ENCODE measurements at regions not wholly inside any gene's neighbourhood (a gene's known extent, or its start where the extent isn't known, plus 50 kb on each side); places are given as distances from the start of the nearest gene placed in this dataset.

DNA sequence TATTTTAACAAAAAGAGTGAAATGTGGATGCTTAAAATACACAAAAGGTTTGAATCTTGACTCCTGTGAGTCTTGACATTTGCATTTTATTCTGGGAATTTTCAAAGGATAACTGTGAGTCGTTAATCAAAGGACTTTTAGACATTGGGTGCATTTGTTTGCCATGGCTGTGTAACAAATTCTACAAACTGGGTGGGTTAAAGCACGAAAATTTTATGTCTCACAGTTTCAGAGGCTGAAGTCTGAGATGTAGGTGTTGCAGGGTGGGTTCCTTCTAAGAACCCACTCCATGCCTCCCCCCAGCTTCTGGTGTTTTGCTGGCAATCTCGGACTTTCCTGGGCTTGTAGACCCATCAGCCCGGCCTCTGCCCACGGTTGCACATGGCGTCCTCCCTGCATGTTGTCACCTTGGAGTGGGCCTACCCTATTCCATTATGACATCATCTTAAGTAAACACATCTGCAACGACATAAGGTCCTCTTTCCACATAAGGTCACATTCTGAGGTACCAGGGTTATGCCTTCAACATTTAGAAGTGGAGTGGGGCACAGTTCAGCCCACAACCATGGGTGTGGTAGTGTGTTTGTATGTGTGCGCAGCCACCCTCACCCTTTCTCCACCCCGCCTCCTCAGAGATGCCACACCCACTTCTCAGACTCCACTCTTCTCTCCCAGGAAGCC lies 113.1 kb downstream of the FOXA2 start:
- DNase-seq = no peak
- H3K9me2 ChIP-seq (replicated peaks; ENCODE audit: low read length) = no peaks in the 10 kb centered on the region
- H3K9me3 ChIP-seq (ENCODE audit: low read length) = no peaks in the 10 kb centered on the region
- no peak overlapping the region for H3K4me2 ChIP-seq (ENCODE audit: low read length)
- H3K27ac ChIP-seq (ENCODE audit: low read length) = no peak overlapping the region
- ChIA-PET POLR2A (ENCODE audit: unreplicated experiment) (no interaction called here), CTCF (no interaction called here)
- no peaks in the 10 kb centered on the region for H3K79me2 ChIP-seq (ENCODE audit: low read length)
- ATAC-seq = no peak
- H2AFZ ChIP-seq (ENCODE audit: low read length) = peak overlapping the region; percentile 16; the same call in 1 of the 2 replicates
- TF ChIP-seq EZH2 (IDR thresholded peaks at IDR 0.05; ENCODE audit: low read length, unreplicated experiment) (no peak), EZH2phosphoT487 (IDR thresholded peaks at IDR 0.05; ENCODE audit: borderline replicate concordance, low read length) (no peak), CTCF (conservative IDR thresholded peaks at IDR 0.05; ENCODE audit: low read depth, low read length) (no peak)
- no peaks in the 10 kb centered on the region for H4K20me1 ChIP-seq (ENCODE audit: low read length)
- intact Hi-C loops (cut with micrococcal nuclease) = no loop called here
- no peak overlapping the region for H3K4me3 ChIP-seq (ENCODE audit: low read length)
- BruUV-seq (replicated peaks) = no TSS peak
- no peaks in the 10 kb centered on the region for H3F3A ChIP-seq (ENCODE audit: low read length, unreplicated experiment)
- no peak overlapping the region for H3K9ac ChIP-seq (ENCODE audit: low read length)
- 0 out of 2 replicates have a peak, but pooled peaks cover 7% of the 10 kb centered on the region for H3K4me1 ChIP-seq (ENCODE audit: insufficient read depth, low read length)
- H3K27me3 ChIP-seq (ENCODE audit: low read length) = no peaks in the 10 kb centered on the region
- H3K36me3 ChIP-seq (ENCODE audit: low read depth, low read length) = no peaks in the 10 kb centered on the region

- TF ChIP-seq EZH2 (IDR thresholded peaks at IDR 0.05; ENCODE audit: low read length, unreplicated experiment) (no peak), EZH2phosphoT487 (IDR thresholded peaks at IDR 0.05; ENCODE audit: borderline replicate concordance, low read length) (no peak), CTCF (conservative IDR thresholded peaks at IDR 0.05; ENCODE audit: low read depth, low read length) (no peak)
- Histone ChIP-seq H3K9me3 (ENCODE audit: low read length) (no peaks in the 10 kb centered on the region), H3K27me3 (ENCODE audit: low read length) (no peaks in the 10 kb centered on the region), H3K4me3 (ENCODE audit: low read length) (no peak overlapping the region), H3K36me3 (ENCODE audit: low read depth, low read length) (no peaks in the 10 kb centered on the region), H3K27ac (ENCODE audit: low read length) (no peak overlapping the region), H3K79me2 (ENCODE audit: low read length) (no peaks in the 10 kb centered on the region), H3K9ac (ENCODE audit: low read length) (no peak overlapping the region), H3F3A (ENCODE audit: low read length, unreplicated experiment) (no peaks in the 10 kb centered on the region), H2AFZ (ENCODE audit: low read length) (peak overlapping the region; percentile 16; the same call in 1 of the 2 replicates), H4K20me1 (ENCODE audit: low read length) (no peaks in the 10 kb centered on the region), H3K4me2 (ENCODE audit: low read length) (no peak overlapping the region), H3K9me2 (replicated peaks; ENCODE audit: low read length) (no peaks in the 10 kb centered on the region), H3K4me1 (ENCODE audit: insufficient read depth, low read length) (0 out of 2 replicates have a peak, but pooled peaks cover 7% of the 10 kb centered on the region)
- BruUV-seq (replicated peaks) = no TSS peak
- ATAC-seq (peak; percentile 73), DNase-seq (no peak)
- ChIA-PET CTCF (no interaction called here), POLR2A (ENCODE audit: unreplicated experiment) (no interaction called here)
- intact Hi-C loops (cut with micrococcal nuclease) = no loop called here
Measured at GRCh38 chr20:22470620-22471026, 113.7 kb downstream of the FOXA2 start.

DNA sequence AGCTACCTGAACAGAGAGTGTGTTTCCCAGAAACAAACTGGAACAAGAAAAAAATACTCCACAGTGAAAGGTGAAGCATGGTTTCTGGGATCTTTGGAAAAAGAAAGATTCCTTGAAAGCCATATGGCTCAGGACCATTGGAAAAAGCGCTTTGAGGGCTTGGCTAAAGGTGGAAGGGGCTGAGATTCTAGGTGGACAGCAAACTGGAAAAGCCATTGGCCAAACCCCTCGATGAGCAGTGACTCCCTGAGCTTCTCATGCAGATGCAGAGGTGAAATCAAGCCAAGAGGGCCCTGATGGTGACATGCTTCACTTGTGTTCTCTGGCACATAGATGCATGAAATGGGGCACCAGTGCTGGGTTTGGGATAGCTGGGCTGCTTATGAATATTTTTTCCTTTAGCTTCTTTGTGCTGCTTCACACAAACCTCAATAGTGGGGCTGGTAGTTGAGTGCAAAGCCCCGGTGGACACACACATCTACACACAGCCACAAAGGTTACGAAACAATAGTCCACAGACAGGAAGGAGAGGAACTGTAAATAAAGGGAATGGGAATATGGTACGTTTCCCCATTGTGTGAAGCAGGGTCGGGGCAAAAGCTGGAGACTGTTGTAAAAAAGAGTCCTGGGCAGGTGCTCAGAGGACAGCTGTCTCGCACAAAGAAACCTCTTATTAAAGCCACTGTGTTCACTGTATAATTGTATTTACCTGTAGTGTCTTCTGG lies 117.8 kb downstream of the FOXA2 start:
- no peaks in the 10 kb centered on the region for H3K27me3 ChIP-seq (ENCODE audit: low read length)
- ChIA-PET POLR2A (ENCODE audit: unreplicated experiment) (no interaction called here), CTCF (no interaction called here)
- no peak overlapping the region for H2AFZ ChIP-seq (ENCODE audit: low read length)
- H3K4me2 ChIP-seq (ENCODE audit: low read length) = no peak overlapping the region
- DNase-seq (no peak), ATAC-seq (no peak)
- H3K4me1 ChIP-seq (ENCODE audit: insufficient read depth, low read length) = peaks cover 29% of the 10 kb centered on the region
- no TSS peak for BruUV-seq (replicated peaks)
- no peaks in the 10 kb centered on the region for H3K9me2 ChIP-seq (replicated peaks; ENCODE audit: low read length)
- no peaks in the 10 kb centered on the region for H3K9me3 ChIP-seq (ENCODE audit: low read length)
- no peaks in the 10 kb centered on the region for H3F3A ChIP-seq (ENCODE audit: low read length, unreplicated experiment)
- no peaks in the 10 kb centered on the region for H3K36me3 ChIP-seq (ENCODE audit: low read depth, low read length)
- no peak overlapping the region for H3K9ac ChIP-seq (ENCODE audit: low read length)
- no peaks in the 10 kb centered on the region for H3K79me2 ChIP-seq (ENCODE audit: low read length)
- no peak overlapping the region for H3K4me3 ChIP-seq (ENCODE audit: low read length)
- H4K20me1 ChIP-seq (ENCODE audit: low read length) = no peaks in the 10 kb centered on the region
- TF ChIP-seq EZH2 (IDR thresholded peaks at IDR 0.05; ENCODE audit: low read length, unreplicated experiment) (no peak), EZH2phosphoT487 (IDR thresholded peaks at IDR 0.05; ENCODE audit: borderline replicate concordance, low read length) (no peak), CTCF (conservative IDR thresholded peaks at IDR 0.05; ENCODE audit: low read depth, low read length) (no peak)
- H3K27ac ChIP-seq (ENCODE audit: low read length) = no peak overlapping the region
- intact Hi-C loops (cut with micrococcal nuclease) = no loop called here

All from PC-3 (cell line).